ENCODE measurements at regions not wholly inside any gene's neighbourhood (a gene's known extent, or its start where the extent isn't known, plus 50 kb on each side); places are given as distances from the start of the nearest gene placed in this dataset.

DNA sequence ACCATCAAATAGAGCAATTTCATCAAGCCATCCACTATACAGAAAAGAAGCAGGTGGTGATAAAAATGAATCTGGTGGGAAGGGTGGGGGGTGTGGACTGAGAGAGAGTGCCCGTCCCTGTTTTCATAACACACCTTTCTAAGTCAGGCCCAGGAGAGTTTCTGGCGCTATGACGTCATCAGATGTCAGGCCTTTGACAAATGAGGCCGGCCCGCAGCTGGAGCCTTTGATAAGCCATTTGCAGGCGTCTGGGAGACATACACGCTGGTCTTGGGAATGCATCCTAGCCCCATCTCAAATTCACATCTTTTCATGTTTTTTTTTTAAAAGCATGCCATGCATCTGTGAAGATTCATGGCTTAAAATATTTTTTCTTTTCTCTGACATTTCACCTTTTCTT lies 404.5 kb downstream of the BCOR start (continued):
- no peak for TF ChIP-seq MYBL2 (IDR thresholded peaks at IDR 0.05; ENCODE audit: low read depth)
- TF ChIP-seq MYBL2 (CRISPR knock-in tag; IDR thresholded peaks at IDR 0.05; ENCODE audit: borderline replicate concordance), result no peak
- no peak for TF ChIP-seq ZNF12 (CRISPR knock-in tag; IDR thresholded peaks at IDR 0.05)
- no peak for TF ChIP-seq ZBTB43 (CRISPR knock-in tag; IDR thresholded peaks at IDR 0.05)
- peak; percentile 88 for TF ChIP-seq CREB1 (IDR thresholded peaks at IDR 0.05)
- TF ChIP-seq CREB1 (CRISPR knock-in tag; IDR thresholded peaks at IDR 0.05), result peak; percentile 86
- TF ChIP-seq CAMTA2 (CRISPR knock-in tag; conservative IDR thresholded peaks at IDR 0.05), result no peak
- TF ChIP-seq GATAD2A (IDR thresholded peaks at IDR 0.05), result no peak
- peak; percentile 85 for TF ChIP-seq PBX2 (CRISPR knock-in tag; IDR thresholded peaks at IDR 0.05; ENCODE audit: low read depth)
- TF ChIP-seq PBX2 (tag; conservative IDR thresholded peaks at IDR 0.05; ENCODE audit: low read depth), result peak; percentile 99
- no peak for TF ChIP-seq EP400 (IDR thresholded peaks at IDR 0.05)
- TF ChIP-seq ZNF589 (CRISPR knock-in tag; IDR thresholded peaks at IDR 0.05; ENCODE audit: low read depth), result peak; percentile 73
- peak; percentile 22; the same call in 1 of the 2 replicates for TF ChIP-seq CTBP1 (IDR thresholded peaks at IDR 0.05; ENCODE audit: borderline replicate concordance)
- TF ChIP-seq MCM2 (IDR thresholded peaks at IDR 0.05; ENCODE audit: low read depth), result no peak
- peak; percentile 74 for TF ChIP-seq ZNF197 (CRISPR knock-in tag; IDR thresholded peaks at IDR 0.05; ENCODE audit: low read depth)
- no peak for TF ChIP-seq RB1 (IDR thresholded peaks at IDR 0.05; ENCODE audit: low read depth)
- TF ChIP-seq TFAP4 (CRISPR knock-in tag; IDR thresholded peaks at IDR 0.05; ENCODE audit: borderline replicate concordance), result peak; percentile 94
- TF ChIP-seq SETDB1 (IDR thresholded peaks at IDR 0.05; ENCODE audit: low read length), result no peak
- TF ChIP-seq, protein P1, sequence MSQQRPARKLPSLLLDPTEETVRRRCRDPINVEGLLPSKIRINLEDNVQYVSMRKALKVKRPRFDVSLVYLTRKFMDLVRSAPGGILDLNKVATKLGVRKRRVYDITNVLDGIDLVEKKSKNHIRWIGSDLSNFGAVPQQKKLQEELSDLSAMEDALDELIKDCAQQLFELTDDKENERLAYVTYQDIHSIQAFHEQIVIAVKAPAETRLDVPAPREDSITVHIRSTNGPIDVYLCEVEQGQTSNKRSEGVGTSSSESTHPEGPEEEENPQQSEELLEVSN (IDR thresholded peaks at IDR 0.05; ENCODE audit: borderline replicate concordance in 1 of 2, extremely low read depth in 1 of 2, insufficient read depth in 1 of 2, insufficient read length in 1 of 2, low read depth in 1 of 2, low read length in 1 of 2, poor library complexity in 1 of 2, severe bottlenecking in 1 of 2), result peak in 1 of 2 experiments; percentile 7
- no peak for TF ChIP-seq ZNF699 (CRISPR knock-in tag; IDR thresholded peaks at IDR 0.05; ENCODE audit: insufficient replicate concordance)
- peak; percentile 88 for TF ChIP-seq ZNF384 (IDR thresholded peaks at IDR 0.05; ENCODE audit: low read depth, low read length)
- TF ChIP-seq RFX1 (IDR thresholded peaks at IDR 0.05), result no peak
- TF ChIP-seq, protein P2, sequence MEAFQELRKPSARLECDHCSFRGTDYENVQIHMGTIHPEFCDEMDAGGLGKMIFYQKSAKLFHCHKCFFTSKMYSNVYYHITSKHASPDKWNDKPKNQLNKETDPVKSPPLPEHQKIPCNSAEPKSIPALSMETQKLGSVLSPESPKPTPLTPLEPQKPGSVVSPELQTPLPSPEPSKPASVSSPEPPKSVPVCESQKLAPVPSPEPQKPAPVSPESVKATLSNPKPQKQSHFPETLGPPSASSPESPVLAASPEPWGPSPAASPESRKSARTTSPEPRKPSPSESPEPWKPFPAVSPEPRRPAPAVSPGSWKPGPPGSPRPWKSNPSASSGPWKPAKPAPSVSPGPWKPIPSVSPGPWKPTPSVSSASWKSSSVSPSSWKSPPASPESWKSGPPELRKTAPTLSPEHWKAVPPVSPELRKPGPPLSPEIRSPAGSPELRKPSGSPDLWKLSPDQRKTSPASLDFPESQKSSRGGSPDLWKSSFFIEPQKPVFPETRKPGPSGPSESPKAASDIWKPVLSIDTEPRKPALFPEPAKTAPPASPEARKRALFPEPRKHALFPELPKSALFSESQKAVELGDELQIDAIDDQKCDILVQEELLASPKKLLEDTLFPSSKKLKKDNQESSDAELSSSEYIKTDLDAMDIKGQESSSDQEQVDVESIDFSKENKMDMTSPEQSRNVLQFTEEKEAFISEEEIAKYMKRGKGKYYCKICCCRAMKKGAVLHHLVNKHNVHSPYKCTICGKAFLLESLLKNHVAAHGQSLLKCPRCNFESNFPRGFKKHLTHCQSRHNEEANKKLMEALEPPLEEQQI (IDR thresholded peaks at IDR 0.05), result 0 out of 2 replicates have a peak, but pooled peaks have one; percentile 48
